Ishikawa (cell line): ENCODE measurements at regions not wholly inside any gene's neighbourhood (a gene's known extent, or its start where the extent isn't known, plus 50 kb on each side); places are given as distances from the start of the nearest gene placed in this dataset.

ENCODE experiments used
- TAF1 ChIP-seq: IDR thresholded peaks from 2 replicates; pipeline ENCODE4 v1.6.1; 2012; ENCODE audit warnings: low read depth, mild to moderate bottlenecking
- TF ChIP-seq, protein P1 (sequence below): IDR thresholded peaks from 2 replicates; pipeline ENCODE4 v1.6.1; 2012; ENCODE audit warnings: low read depth, mild to moderate bottlenecking

DNA sequence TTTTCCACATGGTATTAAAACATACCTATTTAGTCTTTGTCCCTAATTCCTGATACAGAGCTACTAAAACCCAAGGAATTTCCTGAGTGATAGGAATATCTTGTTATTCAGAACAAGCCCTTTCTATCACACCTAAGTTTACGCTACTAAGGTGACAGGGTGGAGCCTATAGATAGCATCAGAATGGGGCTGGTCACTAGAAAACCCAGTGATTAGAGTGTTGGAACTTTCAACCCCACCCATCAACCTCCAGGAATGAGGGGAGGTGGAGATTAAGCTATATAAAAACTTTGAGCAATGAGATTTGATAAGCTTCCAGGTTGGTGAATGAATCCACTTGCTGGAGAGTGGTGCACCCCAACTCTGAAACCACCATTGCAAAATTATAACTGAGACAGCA is 62.1 kb upstream of the RNU6-1 start:
- TF ChIP-seq TAF1, result no peak
- TF ChIP-seq, protein P1, sequence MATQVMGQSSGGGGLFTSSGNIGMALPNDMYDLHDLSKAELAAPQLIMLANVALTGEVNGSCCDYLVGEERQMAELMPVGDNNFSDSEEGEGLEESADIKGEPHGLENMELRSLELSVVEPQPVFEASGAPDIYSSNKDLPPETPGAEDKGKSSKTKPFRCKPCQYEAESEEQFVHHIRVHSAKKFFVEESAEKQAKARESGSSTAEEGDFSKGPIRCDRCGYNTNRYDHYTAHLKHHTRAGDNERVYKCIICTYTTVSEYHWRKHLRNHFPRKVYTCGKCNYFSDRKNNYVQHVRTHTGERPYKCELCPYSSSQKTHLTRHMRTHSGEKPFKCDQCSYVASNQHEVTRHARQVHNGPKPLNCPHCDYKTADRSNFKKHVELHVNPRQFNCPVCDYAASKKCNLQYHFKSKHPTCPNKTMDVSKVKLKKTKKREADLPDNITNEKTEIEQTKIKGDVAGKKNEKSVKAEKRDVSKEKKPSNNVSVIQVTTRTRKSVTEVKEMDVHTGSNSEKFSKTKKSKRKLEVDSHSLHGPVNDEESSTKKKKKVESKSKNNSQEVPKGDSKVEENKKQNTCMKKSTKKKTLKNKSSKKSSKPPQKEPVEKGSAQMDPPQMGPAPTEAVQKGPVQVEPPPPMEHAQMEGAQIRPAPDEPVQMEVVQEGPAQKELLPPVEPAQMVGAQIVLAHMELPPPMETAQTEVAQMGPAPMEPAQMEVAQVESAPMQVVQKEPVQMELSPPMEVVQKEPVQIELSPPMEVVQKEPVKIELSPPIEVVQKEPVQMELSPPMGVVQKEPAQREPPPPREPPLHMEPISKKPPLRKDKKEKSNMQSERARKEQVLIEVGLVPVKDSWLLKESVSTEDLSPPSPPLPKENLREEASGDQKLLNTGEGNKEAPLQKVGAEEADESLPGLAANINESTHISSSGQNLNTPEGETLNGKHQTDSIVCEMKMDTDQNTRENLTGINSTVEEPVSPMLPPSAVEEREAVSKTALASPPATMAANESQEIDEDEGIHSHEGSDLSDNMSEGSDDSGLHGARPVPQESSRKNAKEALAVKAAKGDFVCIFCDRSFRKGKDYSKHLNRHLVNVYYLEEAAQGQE, result no peak
